ENCODE measurements at regions not wholly inside any gene's neighbourhood (a gene's known extent, or its start where the extent isn't known, plus 50 kb on each side); places are given as distances from the start of the nearest gene placed in this dataset.
A peak's percentile ranks its signal among the peaks of the same experiment; 100 is the strongest.

DNA sequence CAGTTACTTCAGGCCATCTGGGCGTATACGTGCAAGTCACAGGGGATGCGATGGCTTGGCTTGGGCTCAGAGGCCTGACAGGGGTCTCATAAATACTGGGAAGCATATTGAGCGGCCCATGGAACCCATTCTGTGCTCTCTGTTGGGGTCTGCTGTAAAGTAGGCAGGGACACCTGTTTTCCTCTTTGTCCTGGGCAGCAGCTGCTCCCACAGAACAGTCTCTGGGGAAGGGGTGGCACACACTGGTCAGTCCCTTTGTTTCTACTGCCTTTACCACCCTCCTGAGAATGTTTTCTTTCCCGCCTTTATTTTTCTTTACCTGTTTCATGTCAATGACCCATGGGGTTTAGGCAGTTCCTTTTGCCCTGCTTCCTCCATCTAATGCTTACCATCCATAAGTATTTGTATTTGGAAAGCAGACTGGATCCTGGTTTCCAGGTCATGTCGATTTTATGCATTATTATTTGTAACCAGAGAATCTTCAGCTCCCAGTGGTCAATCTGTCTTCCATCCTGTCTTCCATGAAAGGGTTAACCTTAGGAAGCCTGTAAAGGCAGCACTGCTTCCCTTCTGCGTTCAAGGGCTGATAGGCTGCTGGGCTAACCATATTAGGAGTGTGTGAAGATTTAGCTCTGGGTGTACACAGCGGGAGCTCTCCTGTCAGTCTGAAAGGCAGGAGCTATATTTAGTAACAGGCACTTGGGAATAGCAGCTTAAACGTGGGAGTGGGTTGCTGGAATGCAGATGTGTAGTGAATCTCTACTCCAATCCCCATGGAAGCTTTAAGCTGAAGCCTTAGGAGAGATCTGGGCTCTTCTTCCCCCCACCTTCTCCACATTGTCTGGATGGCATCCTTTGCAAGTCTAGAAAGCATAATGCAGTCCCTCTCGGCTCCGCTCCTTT lies 124.0 kb downstream of the DYRK2 start (continued):
- TF ChIP-seq POLR2A (IDR thresholded peaks at IDR 0.05; ENCODE audit: control extremely low read depth in 1 of 2, low read depth in 2 of 2, low read length in 2 of 2) = peak in 1 of 2 experiments; percentile 68; a peak in 2 of 3 replicates
- no peak for TF ChIP-seq HDAC6 (IDR thresholded peaks at IDR 0.05; ENCODE audit: low read depth, low read length)
- TF ChIP-seq TAF1 (IDR thresholded peaks at IDR 0.05; ENCODE audit: low read depth, low read length) = 0 out of 2 replicates have a peak, but pooled peaks have one; percentile 34
- TF ChIP-seq CTBP2 (IDR thresholded peaks at IDR 0.05; ENCODE audit: borderline replicate concordance, insufficient read depth, insufficient read length, low read length) = peak; percentile 35
- TF ChIP-seq GTF2F1 (IDR thresholded peaks at IDR 0.05; ENCODE audit: borderline replicate concordance, low read depth, low read length) = no peak
- TF ChIP-seq SP2 (IDR thresholded peaks at IDR 0.05; ENCODE audit: low read length) = no peak
- TF ChIP-seq EZH2 (IDR thresholded peaks at IDR 0.05; ENCODE audit: low read depth, low read length, severe bottlenecking) = no peak
- peak; percentile 60 for TF ChIP-seq ASH2L (IDR thresholded peaks at IDR 0.05; ENCODE audit: low read length)
- TF ChIP-seq BACH1 (IDR thresholded peaks at IDR 0.05; ENCODE audit: low read length) = 0 out of 2 replicates have a peak, but pooled peaks have one; percentile 11
- peak; percentile 87 for TF ChIP-seq TEAD4 (IDR thresholded peaks at IDR 0.05; ENCODE audit: low read depth, low read length)
- 0 out of 2 replicates have a peak, but pooled peaks have one; percentile 44 for TF ChIP-seq TBP (IDR thresholded peaks at IDR 0.05; ENCODE audit: low read depth, low read length)
- no peak for TF ChIP-seq SP4 (IDR thresholded peaks at IDR 0.05; ENCODE audit: low read length)
- no peak for TF ChIP-seq KDM1A (IDR thresholded peaks at IDR 0.05; ENCODE audit: borderline replicate concordance, low read length)
- TF ChIP-seq BRCA1 (IDR thresholded peaks at IDR 0.05; ENCODE audit: low read depth, low read length) = no peak
- TF ChIP-seq JUN (IDR thresholded peaks at IDR 0.05; ENCODE audit: low read depth, low read length) = no peak
- no peak for TF ChIP-seq CBX8 (IDR thresholded peaks at IDR 0.05; ENCODE audit: borderline replicate concordance, low read depth, low read length)
- TF ChIP-seq ATF2 (IDR thresholded peaks at IDR 0.05; ENCODE audit: low read length) = peak; percentile 65; the same call in 1 of the 2 replicates
- TF ChIP-seq SIX5 (IDR thresholded peaks at IDR 0.05; ENCODE audit: low read depth, low read length) = no peak
- TF ChIP-seq CBX5 (IDR thresholded peaks at IDR 0.05; ENCODE audit: low read depth, low read length) = no peak
- peak; percentile 74 for TF ChIP-seq EGR1 (IDR thresholded peaks at IDR 0.05; ENCODE audit: borderline replicate concordance, low read depth, low read length)
- 0 out of 2 replicates have a peak, but pooled peaks have one; percentile 16 for TF ChIP-seq TCF12 (IDR thresholded peaks at IDR 0.05; ENCODE audit: low read depth, low read length)
- TF ChIP-seq NRF1 (IDR thresholded peaks at IDR 0.05; ENCODE audit: low read depth, low read length) = no peak
- TF ChIP-seq RFX5 (IDR thresholded peaks at IDR 0.05; ENCODE audit: borderline replicate concordance, low read depth, low read length) = no peak
- no peak for TF ChIP-seq KDM4A (IDR thresholded peaks at IDR 0.05; ENCODE audit: low read depth, low read length, severe bottlenecking)

Data from H1 (cell line).